ENCODE measurements at regions not wholly inside any gene's neighbourhood (a gene's known extent, or its start where the extent isn't known, plus 50 kb on each side); places are given as distances from the start of the nearest gene placed in this dataset.

GRCh38 chr15:35195649-35196048 lies 110.6 kb upstream of the NANOGP8 start:
- no peak for TF ChIP-seq CTCF (conservative IDR thresholded peaks at IDR 0.05)
- no peak for TF ChIP-seq ZFX (IDR thresholded peaks at IDR 0.05)
